CD4-positive, alpha-beta T cell treated with Interleukin-15 for 1 hour (primary cell): ENCODE measurements at regions not wholly inside any gene's neighbourhood (a gene's known extent, or its start where the extent isn't known, plus 50 kb on each side); places are given as distances from the start of the nearest gene placed in this dataset.
"Not testable (repeated sequence)": the region's sequence is repeated elsewhere in the genome, so short reads cannot be mapped to it uniquely, and the experiment has no call there.

ENCODE experiments used
- DNase-seq: peaks from one replicate; pipeline ENCODE4 v3.0.0-alpha.2; 2020

DNA sequence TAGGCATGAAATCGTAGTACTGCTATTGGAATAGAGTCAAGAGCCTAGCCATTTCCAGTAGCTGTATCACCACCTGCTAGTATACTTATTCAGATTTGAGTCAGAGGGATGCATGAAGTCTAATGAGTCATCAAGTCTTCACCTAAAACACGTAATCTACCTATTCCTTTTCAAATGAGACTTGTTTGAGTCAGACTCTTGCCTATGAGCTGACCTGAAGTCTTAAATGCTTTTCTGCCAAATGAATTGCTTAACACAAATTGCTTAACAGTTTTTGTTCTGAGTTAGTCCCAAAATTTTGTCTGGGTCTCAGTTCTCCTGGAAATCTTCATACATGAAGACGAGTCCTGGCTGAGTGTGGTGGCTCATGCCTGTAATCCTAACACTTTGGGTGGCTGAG lies 165.2 kb downstream of the GNAT3 start:
- DNase-seq = no peak

DNA sequence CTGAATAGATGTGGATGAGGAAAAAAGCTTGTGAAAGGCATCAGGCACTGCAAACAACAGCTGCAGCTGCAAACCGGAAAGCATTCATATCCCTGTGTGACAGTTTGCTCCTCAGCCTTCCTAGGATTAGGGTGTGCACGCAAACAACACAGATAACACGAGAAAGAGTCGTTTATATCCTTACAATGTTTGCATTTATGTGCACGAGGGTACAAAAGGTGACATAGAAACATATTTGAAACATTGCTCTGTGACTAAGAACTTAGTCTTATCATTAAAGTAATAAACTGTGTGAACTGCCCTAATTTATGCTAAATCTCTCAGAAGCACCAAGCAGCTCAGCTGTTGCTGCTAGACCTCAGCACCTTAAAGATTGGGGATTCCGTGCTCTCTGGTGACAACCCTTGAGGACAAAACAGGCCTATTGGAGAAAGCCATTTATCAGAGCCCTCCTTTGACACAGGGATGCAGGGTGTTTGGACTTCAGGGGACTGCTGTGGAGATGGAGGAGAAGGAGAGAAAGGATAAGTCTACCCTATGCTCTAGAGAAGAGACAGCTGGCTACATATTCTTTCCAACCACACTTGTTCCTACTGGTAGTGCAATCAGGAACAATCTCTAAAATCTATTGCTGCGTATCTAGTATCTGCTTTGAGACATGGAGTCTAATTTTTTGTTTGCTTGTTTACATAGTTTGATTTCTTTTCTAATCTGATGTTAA lies 176.2 kb downstream of the GNAT3 start:
- no peak for DNase-seq

- DNase-seq = no peak
Measured at GRCh38 chr7:80334908-80335307, 177.0 kb downstream of the GNAT3 start.

- no peak for DNase-seq
Measured at GRCh38 chr7:80334196-80334595, 177.7 kb downstream of the GNAT3 start.

- DNase-seq = no peak
Measured at GRCh38 chr7:80333040-80333439, 178.8 kb downstream of the GNAT3 start.

DNA sequence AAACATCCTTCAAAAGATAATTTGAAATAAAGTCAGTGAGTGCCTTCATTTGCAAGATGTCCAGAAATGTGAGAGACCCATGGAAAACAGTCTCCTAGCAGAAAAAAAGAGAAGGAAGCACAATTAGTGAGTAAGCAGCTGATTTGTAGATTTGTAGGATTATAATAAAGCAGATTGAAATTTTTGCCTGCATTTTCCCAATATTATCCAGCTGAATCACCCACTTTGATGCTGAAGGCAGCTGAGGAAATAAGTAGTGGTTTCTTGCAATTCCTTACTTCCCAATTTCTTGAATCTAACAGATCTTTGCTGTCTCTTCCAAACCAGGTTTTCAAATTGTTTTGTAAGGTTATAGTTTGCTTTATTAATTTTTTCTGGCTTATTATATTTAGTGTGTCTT lies 181.4 kb downstream of the GNAT3 start:
- no peak for DNase-seq

GRCh38 chr7:80324032-80324431 lies 187.8 kb downstream of the GNAT3 start:
- DNase-seq = no peak

DNA sequence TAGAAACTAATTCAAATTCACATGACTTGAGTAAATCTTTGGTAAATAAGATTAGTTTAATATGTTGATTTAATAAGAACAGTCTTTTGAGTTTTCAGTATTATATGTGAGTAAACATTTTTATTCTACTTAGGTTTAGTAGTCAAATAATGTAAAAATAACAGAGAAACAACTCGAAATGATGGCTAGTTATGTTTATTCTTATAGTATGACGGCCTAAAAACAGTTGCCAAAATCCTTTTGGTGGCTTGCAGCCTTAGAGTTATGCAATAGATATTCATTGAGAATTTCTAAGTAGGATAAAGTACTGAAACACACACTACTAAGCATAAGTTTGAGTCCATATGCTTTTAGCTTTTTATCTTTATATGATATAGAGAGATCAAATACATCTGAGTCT lies 184.8 kb downstream of the GNAI1 start:
- DNase-seq = no peak

- no peak for DNase-seq
Measured at GRCh38 chr7:80318081-80318480, 183.4 kb downstream of the GNAI1 start.

GRCh38 chr7:80316811-80317210 lies 182.2 kb downstream of the GNAI1 start:
- no peak for DNase-seq

- no peak for DNase-seq
Measured at GRCh38 chr7:80313716-80314115, 179.1 kb downstream of the GNAI1 start.

GRCh38 chr7:80313067-80313626 lies 178.5 kb downstream of the GNAI1 start:
- no peak for DNase-seq

GRCh38 chr7:80312139-80312661 lies 177.6 kb downstream of the GNAI1 start:
- DNase-seq = peak; percentile 21

DNA sequence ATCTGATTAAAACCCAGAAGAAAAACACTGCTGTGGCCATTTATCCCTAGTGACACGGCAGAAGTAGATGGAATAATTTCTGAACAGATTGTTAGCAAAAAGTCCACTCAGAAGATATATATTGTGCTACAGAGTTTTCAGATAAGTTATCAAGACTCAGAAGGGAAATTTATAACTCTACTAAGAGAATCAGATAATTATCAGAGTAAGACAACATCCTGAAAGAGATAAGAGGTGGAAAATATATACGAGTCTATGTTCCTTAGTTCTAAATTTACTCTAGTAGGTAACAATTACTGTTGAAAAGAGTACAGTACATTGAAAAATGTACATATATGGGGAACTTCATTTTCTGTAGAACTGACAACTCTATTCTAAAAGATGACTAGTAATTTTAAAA lies 176.7 kb downstream of the GNAI1 start:
- no peak for DNase-seq

DNA sequence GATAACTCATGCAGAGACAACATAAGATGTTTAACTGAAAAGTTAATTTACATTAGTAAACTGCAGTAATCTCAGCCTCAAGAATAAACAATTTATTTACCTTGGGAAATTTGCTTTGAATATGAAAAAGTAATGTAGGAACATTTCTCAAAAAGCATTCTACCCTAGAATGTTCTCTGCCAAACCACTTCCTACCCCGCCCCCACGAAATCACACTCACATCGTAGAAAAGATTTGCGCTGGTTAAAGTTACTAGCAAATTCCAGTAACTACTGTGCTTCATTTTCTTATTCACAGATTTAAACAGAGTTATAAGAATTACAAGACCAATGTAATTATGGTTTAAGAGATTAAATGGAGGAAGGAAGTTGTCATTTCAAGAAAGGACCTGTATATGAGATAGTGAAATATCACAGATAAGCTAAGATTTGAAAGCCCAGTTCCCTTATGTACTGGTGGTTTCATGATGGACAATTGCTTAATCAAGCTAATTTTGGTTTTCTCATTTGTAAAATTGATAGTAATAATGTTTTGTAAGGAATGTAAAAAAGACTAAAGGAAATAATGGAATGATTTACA lies 175.4 kb downstream of the GNAI1 start:
- no peak for DNase-seq

DNA sequence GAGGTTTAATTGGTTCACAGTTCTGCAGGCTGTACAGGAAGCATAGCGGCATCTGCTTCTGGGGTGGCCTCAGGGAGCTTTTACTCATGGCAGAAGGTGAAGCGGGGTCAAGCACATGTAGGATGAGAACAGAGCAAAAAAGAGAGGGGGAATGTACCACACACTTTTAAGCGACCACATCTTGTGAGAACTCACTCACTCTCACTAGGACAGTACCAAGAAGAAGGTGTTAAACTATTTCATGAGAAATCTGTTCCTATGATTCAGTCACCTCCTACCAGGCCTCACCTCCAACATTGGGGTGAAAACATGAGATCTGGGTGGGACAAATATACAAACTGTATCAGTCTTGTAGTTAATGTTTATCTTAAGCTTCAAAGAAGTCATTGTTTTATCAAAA lies 174.7 kb downstream of the GNAI1 start:
- no peak for DNase-seq

GRCh38 chr7:80307227-80307856 lies 172.7 kb downstream of the GNAI1 start:
- no peak for DNase-seq

DNA sequence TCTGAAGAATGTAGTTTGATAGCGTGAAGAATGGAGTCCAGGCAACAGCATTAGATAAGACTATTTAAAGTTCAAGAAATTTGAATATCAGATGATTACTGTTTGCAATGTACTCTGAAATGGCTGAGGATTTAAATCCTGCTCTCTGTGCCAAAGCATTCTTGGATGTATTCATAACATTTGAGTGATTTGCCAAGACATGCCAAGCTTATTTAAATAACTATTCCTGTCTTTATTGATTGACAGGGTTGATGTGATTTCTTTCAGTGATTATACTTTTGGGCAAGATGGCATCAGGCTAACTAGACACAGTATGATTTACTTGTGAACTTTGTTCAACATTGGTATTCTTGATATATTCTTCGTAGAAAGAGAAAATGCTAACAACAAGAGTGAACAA lies 168.7 kb downstream of the GNAI1 start:
- no peak for DNase-seq

DNA sequence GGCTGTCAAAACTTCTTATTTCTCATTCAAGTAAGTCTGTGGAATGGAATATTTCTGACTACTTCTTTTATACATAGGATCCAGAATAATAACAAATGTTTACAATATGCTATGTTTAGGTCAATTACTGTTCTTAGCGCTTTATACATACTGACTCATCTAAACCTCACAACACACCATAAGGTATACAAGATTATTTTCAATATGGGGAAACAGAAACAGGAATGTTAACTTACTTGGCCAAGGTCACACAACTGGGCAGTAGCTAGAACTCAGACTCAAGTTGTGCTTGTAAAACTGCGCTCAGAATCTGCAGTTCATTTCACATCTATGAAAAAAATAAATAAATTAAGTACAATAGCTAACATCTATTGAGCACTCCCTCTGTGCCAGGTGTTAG lies 168.0 kb downstream of the GNAI1 start:
- no peak for DNase-seq

GRCh38 chr7:80302078-80302477 lies 167.4 kb downstream of the GNAI1 start:
- DNase-seq = no peak

- no peak for DNase-seq
Measured at GRCh38 chr7:80298201-80298600, 163.6 kb downstream of the GNAI1 start.

DNA sequence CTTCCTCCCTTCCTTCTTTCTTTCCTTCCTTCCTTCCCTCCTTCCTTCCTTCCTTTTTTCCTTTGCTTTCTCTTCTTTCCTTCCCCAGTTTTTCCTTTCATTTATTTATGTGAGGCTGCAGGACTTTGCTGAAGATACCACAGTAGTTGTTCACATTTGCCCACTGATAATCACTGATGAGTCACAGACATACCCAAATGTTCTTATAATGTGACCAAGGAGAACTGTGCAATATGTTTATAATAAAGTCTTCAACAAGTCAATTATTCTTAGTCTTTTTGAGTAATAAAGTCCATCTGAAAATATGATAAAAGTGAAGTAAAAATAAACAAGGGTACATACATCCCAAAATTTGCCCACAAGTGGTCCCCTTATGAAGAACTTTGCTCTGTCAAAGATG lies 159.7 kb downstream of the GNAI1 start:
- DNase-seq = no peak

DNA sequence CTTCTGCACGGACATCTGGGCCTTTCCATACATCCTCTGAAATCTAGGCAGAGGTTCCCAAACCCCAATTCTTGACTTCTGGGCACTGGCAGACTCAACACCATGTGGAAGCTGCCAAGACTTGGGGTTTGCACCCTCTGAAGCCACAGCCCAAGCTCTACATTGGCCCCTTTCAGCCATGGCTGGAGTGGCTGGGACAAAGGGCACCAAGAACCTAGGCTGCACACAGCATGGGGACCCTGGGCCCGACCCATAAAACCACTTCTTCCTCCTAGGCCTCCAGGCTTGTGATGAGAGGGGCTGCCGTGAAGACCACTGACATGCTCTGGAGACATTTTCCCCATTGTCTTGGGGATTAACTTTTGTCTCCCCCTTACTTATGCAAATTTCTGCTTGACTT lies 158.0 kb downstream of the GNAI1 start:
- DNase-seq = not testable (repeated sequence)
